HG03342 (cell line): ENCODE measurements at regions not wholly inside any gene's neighbourhood (a gene's known extent, or its start where the extent isn't known, plus 50 kb on each side); places are given as distances from the start of the nearest gene placed in this dataset.
A peak's percentile ranks its signal among the peaks of the same experiment; 100 is the strongest.
"Not testable (repeated sequence)": the region's sequence is repeated elsewhere in the genome, so short reads cannot be mapped to it uniquely, and the experiment has no call there.

Experiments used
- ATAC-seq: cut with Tn5 transposase; IDR thresholded peaks from one replicate; pipeline ENCODE4 v1.9.1; 2021; ENCODE audit warnings: mild to moderate bottlenecking, moderate library complexity; ENCODE audit not compliant: unreplicated experiment

- ATAC-seq: peak; percentile 50
Observed at GRCh38 chr1:83479591-83480239, 519.2 kb downstream of the TTLL7 start.

GRCh38 chr1:83478127-83478526 is 520.8 kb downstream of the TTLL7 start:
- not testable (repeated sequence) for ATAC-seq

GRCh38 chr1:83476518-83476917 is 522.4 kb downstream of the TTLL7 start:
- peak; percentile 62 for ATAC-seq

- ATAC-seq: not testable (repeated sequence)
Observed at GRCh38 chr1:83474946-83475345, 524.0 kb downstream of the TTLL7 start.

GRCh38 chr1:83473986-83474385 is 524.9 kb downstream of the TTLL7 start:
- ATAC-seq: not testable (repeated sequence)

GRCh38 chr1:83472066-83472465 is 526.9 kb downstream of the TTLL7 start:
- ATAC-seq: not testable (repeated sequence)

GRCh38 chr1:83471272-83471671 is 527.7 kb downstream of the TTLL7 start:
- ATAC-seq: not testable (repeated sequence)

- ATAC-seq: not testable (repeated sequence)
Observed at GRCh38 chr1:83468336-83468735, 530.6 kb downstream of the TTLL7 start.

GRCh38 chr1:83457735-83458248 is 541.1 kb downstream of the TTLL7 start:
- not testable (repeated sequence) for ATAC-seq

- ATAC-seq: not testable (repeated sequence)
Observed at GRCh38 chr1:83457281-83457680, 541.7 kb downstream of the TTLL7 start.

- ATAC-seq: not testable (repeated sequence)
Observed at GRCh38 chr1:83455753-83456152, 543.2 kb downstream of the TTLL7 start.

- ATAC-seq: not testable (repeated sequence)
Observed at GRCh38 chr1:83445873-83446272, 553.1 kb downstream of the TTLL7 start.

- not testable (repeated sequence) for ATAC-seq
Observed at GRCh38 chr1:83442412-83442811, 556.5 kb downstream of the TTLL7 start.

- ATAC-seq: not testable (repeated sequence)
Observed at GRCh38 chr1:83440586-83440985, 558.3 kb downstream of the TTLL7 start.

GRCh38 chr1:83440021-83440420 is 558.9 kb downstream of the TTLL7 start:
- not testable (repeated sequence) for ATAC-seq

- ATAC-seq: not testable (repeated sequence)
Observed at GRCh38 chr1:83438316-83438715, 560.6 kb downstream of the TTLL7 start.

GRCh38 chr1:83435336-83435735 is 563.6 kb downstream of the TTLL7 start:
- not testable (repeated sequence) for ATAC-seq

GRCh38 chr1:83427566-83427965 is 571.4 kb downstream of the TTLL7 start:
- not testable (repeated sequence) for ATAC-seq

GRCh38 chr1:83423382-83423781 is 575.5 kb downstream of the TTLL7 start:
- ATAC-seq: not testable (repeated sequence)

- no peak for ATAC-seq
Observed at GRCh38 chr1:83418558-83418957, 580.4 kb downstream of the TTLL7 start.

GRCh38 chr1:83413839-83414107 is 585.2 kb downstream of the TTLL7 start:
- not testable (repeated sequence) for ATAC-seq

- ATAC-seq: not testable (repeated sequence)
Observed at GRCh38 chr1:83410746-83411413, 588.1 kb downstream of the TTLL7 start.
